IPS-18a (cell line): ENCODE measurements at regions not wholly inside any gene's neighbourhood (a gene's known extent, or its start where the extent isn't known, plus 50 kb on each side); places are given as distances from the start of the nearest gene placed in this dataset.

Experiments
- H3K27ac ChIP-seq: one replicate; pipeline ENCODE4 v1.5.1; 2013; ENCODE audit warnings: low read length
- H3K27me3 ChIP-seq: one replicate; pipeline ENCODE4 v1.6.1; 2013; ENCODE audit warnings: mild to moderate bottlenecking, low read length; ENCODE audit not compliant: control insufficient read depth, insufficient read depth
- H3K36me3 ChIP-seq: one replicate; pipeline ENCODE4 v1.6.1; 2013; ENCODE audit warnings: low read depth, low read length; ENCODE audit not compliant: control insufficient read depth
- H3K4me1 ChIP-seq: one replicate; pipeline ENCODE4 v1.6.1; 2013; ENCODE audit warnings: low read depth, low read length; ENCODE audit not compliant: control insufficient read depth
- H3K4me3 ChIP-seq: one replicate; pipeline ENCODE4 v1.5.1; 2013; ENCODE audit warnings: low read length
- H3K9ac ChIP-seq: one replicate; pipeline ENCODE4 v1.6.1; 2013; ENCODE audit warnings: mild to moderate bottlenecking, low read length, moderate library complexity
- H3K9me3 ChIP-seq: one replicate; pipeline ENCODE4 v1.6.1; 2013; ENCODE audit warnings: low read depth, low read length; ENCODE audit not compliant: control insufficient read depth

- H3K27ac ChIP-seq: no peak overlapping the region
These were observed 66.8 kb upstream of the SLC25A33 start for GRCh38 chr1:9472386-9473031.

GRCh38 chr1:9473032-9473807 is 66.0 kb upstream of the SLC25A33 start:
- H3K9ac ChIP-seq: no peak overlapping the region
- no peak overlapping the region for H3K4me3 ChIP-seq
- H3K27me3 ChIP-seq: no peaks in the 10 kb centered on the region
- H3K36me3 ChIP-seq: no peaks in the 10 kb centered on the region
- no peak overlapping the region for H3K27ac ChIP-seq
- no peaks in the 10 kb centered on the region for H3K4me1 ChIP-seq
- no peaks in the 10 kb centered on the region for H3K9me3 ChIP-seq

More at GRCh38 chr1:9472386-9473031, 66.8 kb upstream of the SLC25A33 start:
- no peak overlapping the region for H3K4me3 ChIP-seq
- H3K4me1 ChIP-seq: no peaks in the 10 kb centered on the region
- H3K27me3 ChIP-seq: no peaks in the 10 kb centered on the region
- no peaks in the 10 kb centered on the region for H3K9me3 ChIP-seq
- no peak overlapping the region for H3K9ac ChIP-seq
- H3K36me3 ChIP-seq: no peaks in the 10 kb centered on the region

- H3K36me3 ChIP-seq: no peaks in the 10 kb centered on the region
- H3K4me1 ChIP-seq: no peaks in the 10 kb centered on the region
- no peak overlapping the region for H3K9ac ChIP-seq
- no peak overlapping the region for H3K27ac ChIP-seq
- H3K27me3 ChIP-seq: no peaks in the 10 kb centered on the region
- no peaks in the 10 kb centered on the region for H3K9me3 ChIP-seq
- H3K4me3 ChIP-seq: no peak overlapping the region
These were observed 64.1 kb upstream of the SLC25A33 start for GRCh38 chr1:9475061-9475627.

DNA sequence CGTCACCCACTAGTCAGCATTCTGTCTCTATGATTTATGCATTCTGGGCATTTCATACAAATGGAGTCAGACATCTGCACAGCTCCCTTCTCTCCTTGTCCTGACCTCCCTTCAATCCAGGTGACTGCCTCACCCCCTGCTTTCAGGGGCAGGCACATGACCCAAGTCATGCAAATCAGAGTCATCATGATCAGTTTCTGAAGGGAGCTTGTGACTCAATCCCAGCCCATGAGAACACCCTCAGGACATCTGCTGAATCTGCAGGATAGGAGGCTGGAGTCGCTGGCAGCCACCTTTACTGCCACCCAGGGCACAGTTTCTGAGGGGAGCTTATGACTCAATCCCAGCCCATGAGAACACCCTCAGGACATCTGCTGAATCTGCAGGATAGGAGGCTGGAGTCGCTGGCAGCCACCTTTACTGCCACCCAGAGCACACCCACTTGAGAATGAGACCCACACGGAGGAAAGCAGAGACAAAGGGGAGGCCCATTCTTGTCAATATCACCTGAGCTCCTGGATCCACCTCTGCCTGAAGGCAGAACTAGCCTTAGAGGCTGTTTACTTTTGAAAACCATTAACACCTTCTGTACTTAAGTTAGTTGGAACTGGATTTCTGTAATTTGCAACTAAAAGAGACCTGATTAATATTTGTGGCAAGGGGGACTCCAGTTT is 62.3 kb upstream of the SLC25A33 start:
- H3K27me3 ChIP-seq: no peaks in the 10 kb centered on the region

GRCh38 chr1:9477535-9477934 is 61.7 kb upstream of the SLC25A33 start:
- Histone ChIP-seq H3K36me3 (no peaks in the 10 kb centered on the region), H3K9ac (no peak overlapping the region), H3K4me3 (no peak overlapping the region), H3K4me1 (no peaks in the 10 kb centered on the region), H3K27ac (no peak overlapping the region), H3K27me3 (no peaks in the 10 kb centered on the region), H3K9me3 (no peaks in the 10 kb centered on the region)

More for the DNA sequence above, 62.3 kb upstream of the SLC25A33 start:
- Histone ChIP-seq H3K27ac (no peak overlapping the region), H3K9me3 (no peaks in the 10 kb centered on the region), H3K4me3 (no peak overlapping the region), H3K9ac (no peak overlapping the region), H3K36me3 (no peaks in the 10 kb centered on the region), H3K4me1 (no peaks in the 10 kb centered on the region)

DNA sequence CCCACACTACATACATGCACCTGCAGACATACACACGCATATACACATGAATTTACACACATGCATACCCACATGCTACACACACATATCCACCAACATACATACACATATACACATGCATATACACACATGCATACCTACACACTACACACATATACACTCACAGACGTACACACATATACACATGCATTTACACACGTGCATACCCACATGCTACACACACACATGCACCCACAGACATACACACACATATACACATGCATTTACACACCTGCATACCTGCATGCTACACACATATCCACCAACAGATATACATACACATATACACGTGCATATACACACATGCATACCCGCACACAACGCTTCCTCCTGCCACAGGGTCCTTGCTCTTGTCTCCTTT is 61.2 kb upstream of the SLC25A33 start:
- H3K4me3 ChIP-seq: no peak overlapping the region
- H3K9ac ChIP-seq: no peak overlapping the region
- H3K27me3 ChIP-seq: no peaks in the 10 kb centered on the region
- H3K27ac ChIP-seq: no peak overlapping the region
- no peaks in the 10 kb centered on the region for H3K4me1 ChIP-seq
- H3K9me3 ChIP-seq: no peaks in the 10 kb centered on the region
- no peaks in the 10 kb centered on the region for H3K36me3 ChIP-seq

DNA sequence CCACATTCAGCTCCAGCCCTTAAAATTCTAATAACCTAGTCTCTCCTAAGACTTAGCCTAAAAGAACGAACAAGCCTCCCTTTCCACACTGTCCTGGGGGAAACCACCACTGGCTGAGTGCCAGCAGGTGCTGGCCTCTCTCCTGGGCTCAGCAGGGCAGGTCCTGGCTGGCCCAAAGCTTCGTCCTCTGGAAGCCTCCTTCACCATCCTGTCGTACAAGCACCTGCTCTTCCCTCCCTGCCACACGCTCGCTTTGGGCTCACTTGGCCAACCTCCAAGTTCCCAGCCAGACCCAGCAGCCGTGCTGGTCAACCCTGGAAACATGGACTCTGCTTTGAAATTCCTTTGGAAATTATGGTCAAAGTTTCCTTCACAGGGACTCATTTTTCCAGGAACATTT is 58.2 kb upstream of the SLC25A33 start:
- H3K9ac ChIP-seq: no peak overlapping the region
- H3K4me1 ChIP-seq: no peaks in the 10 kb centered on the region
- H3K4me3 ChIP-seq: no peak overlapping the region
- no peaks in the 10 kb centered on the region for H3K27me3 ChIP-seq
- H3K9me3 ChIP-seq: no peaks in the 10 kb centered on the region
- no peaks in the 10 kb centered on the region for H3K36me3 ChIP-seq
- no peak overlapping the region for H3K27ac ChIP-seq

GRCh38 chr1:9482403-9482802 is 56.9 kb upstream of the SLC25A33 start:
- Histone ChIP-seq H3K27me3 (no peaks in the 10 kb centered on the region), H3K27ac (no peak overlapping the region), H3K4me3 (no peak overlapping the region), H3K4me1 (no peaks in the 10 kb centered on the region), H3K36me3 (no peaks in the 10 kb centered on the region), H3K9ac (no peak overlapping the region), H3K9me3 (no peaks in the 10 kb centered on the region)

- H3K9me3 ChIP-seq: no peaks in the 10 kb centered on the region
- H3K4me1 ChIP-seq: no peaks in the 10 kb centered on the region
- no peak overlapping the region for H3K9ac ChIP-seq
- H3K36me3 ChIP-seq: no peaks in the 10 kb centered on the region
- H3K27me3 ChIP-seq: no peaks in the 10 kb centered on the region
- H3K27ac ChIP-seq: no peak overlapping the region
- no peak overlapping the region for H3K4me3 ChIP-seq
These were observed 56.3 kb upstream of the SLC25A33 start for GRCh38 chr1:9482816-9483572.

- Histone ChIP-seq H3K9ac (no peak overlapping the region), H3K36me3 (no peaks in the 10 kb centered on the region), H3K4me3 (no peak overlapping the region), H3K27me3 (no peaks in the 10 kb centered on the region), H3K4me1 (no peaks in the 10 kb centered on the region), H3K9me3 (no peaks in the 10 kb centered on the region), H3K27ac (no peak overlapping the region)
These were observed 52.7 kb upstream of the SLC25A33 start for GRCh38 chr1:9486466-9487140.
